ENCODE measurements at regions not wholly inside any gene's neighbourhood (a gene's known extent, or its start where the extent isn't known, plus 50 kb on each side); places are given as distances from the start of the nearest gene placed in this dataset.

GRCh38 chr3:76321614-76322013 lies 536.3 kb upstream of the ZNF717 start:
- intact Hi-C loops (cut with DNase I), result no loop called here
- Histone ChIP-seq H3K36me3 (no peaks in the 10 kb centered on the region), H3K9me3 (no peaks in the 10 kb centered on the region), H3K4me1 (no peaks in the 10 kb centered on the region), H3K9ac (ENCODE audit: low read depth in 2 of 2, low read length in 2 of 2) (no peak overlapping the region), H3K4me3 (no peak overlapping the region), H3K27me3 (no peaks in the 10 kb centered on the region), H3K27ac (no peak overlapping the region)
- TF ChIP-seq CTCF (IDR thresholded peaks at IDR 0.05), result no peak
- no peak for DNase-seq

- H3K9ac ChIP-seq (ENCODE audit: low read depth in 2 of 2, low read length in 2 of 2), result no peak overlapping the region
- no peak overlapping the region for H3K27ac ChIP-seq
- no peaks in the 10 kb centered on the region for H3K9me3 ChIP-seq
- H3K36me3 ChIP-seq, result no peaks in the 10 kb centered on the region
- TF ChIP-seq CTCF (IDR thresholded peaks at IDR 0.05), result no peak
- H3K4me1 ChIP-seq, result no peaks in the 10 kb centered on the region
- DNase-seq, result no peak
- H3K4me3 ChIP-seq, result no peak overlapping the region
- no peaks in the 10 kb centered on the region for H3K27me3 ChIP-seq
- intact Hi-C loops (cut with DNase I), result no loop called here
Observed at GRCh38 chr3:76324101-76324500, 538.8 kb upstream of the ZNF717 start.

- no peaks in the 10 kb centered on the region for H3K4me1 ChIP-seq
- H3K9me3 ChIP-seq, result no peaks in the 10 kb centered on the region
- no peaks in the 10 kb centered on the region for H3K36me3 ChIP-seq
- no peak overlapping the region for H3K4me3 ChIP-seq
- H3K27me3 ChIP-seq, result no peaks in the 10 kb centered on the region
- no peak overlapping the region for H3K27ac ChIP-seq
- H3K9ac ChIP-seq (ENCODE audit: low read depth in 2 of 2, low read length in 2 of 2), result no peak overlapping the region
- no peak for TF ChIP-seq CTCF (IDR thresholded peaks at IDR 0.05)
- intact Hi-C loops (cut with DNase I), result no loop called here
- DNase-seq, result no peak
Observed at GRCh38 chr3:76345878-76346277, 560.5 kb upstream of the ZNF717 start.

GRCh38 chr3:76346690-76347089 lies 561.3 kb upstream of the ZNF717 start:
- no peaks in the 10 kb centered on the region for H3K4me1 ChIP-seq
- no peak for TF ChIP-seq CTCF (IDR thresholded peaks at IDR 0.05)
- no peaks in the 10 kb centered on the region for H3K27me3 ChIP-seq
- no peak overlapping the region for H3K4me3 ChIP-seq
- H3K27ac ChIP-seq, result no peak overlapping the region
- H3K9ac ChIP-seq (ENCODE audit: low read depth in 2 of 2, low read length in 2 of 2), result no peak overlapping the region
- no peak for DNase-seq
- no peaks in the 10 kb centered on the region for H3K9me3 ChIP-seq
- H3K36me3 ChIP-seq, result no peaks in the 10 kb centered on the region
- intact Hi-C loops (cut with DNase I), result no loop called here

- intact Hi-C loops (cut with DNase I), result no loop called here
- no peak overlapping the region for H3K27ac ChIP-seq
- no peaks in the 10 kb centered on the region for H3K4me1 ChIP-seq
- TF ChIP-seq CTCF (IDR thresholded peaks at IDR 0.05), result no peak
- DNase-seq, result no peak
- H3K9me3 ChIP-seq, result no peaks in the 10 kb centered on the region
- H3K36me3 ChIP-seq, result no peaks in the 10 kb centered on the region
- H3K4me3 ChIP-seq, result no peak overlapping the region
- no peak overlapping the region for H3K9ac ChIP-seq (ENCODE audit: low read depth in 2 of 2, low read length in 2 of 2)
- H3K27me3 ChIP-seq, result no peaks in the 10 kb centered on the region
Observed at GRCh38 chr3:76349715-76350480, 564.5 kb upstream of the ZNF717 start.

All from colonic mucosa (tissue), 4 donors.